Activated CD8-positive, alpha-beta T cell treated with anti-CD3 and anti-CD28 coated beads for 36 hours (primary cell): ENCODE measurements at regions not wholly inside any gene's neighbourhood (a gene's known extent, or its start where the extent isn't known, plus 50 kb on each side); places are given as distances from the start of the nearest gene placed in this dataset.

Source experiments
- ATAC-seq: fragments of 200-7000 bp; cut with Tn5 transposase; one replicate; pipeline ENCODE4 v1.10.0; 2021; ENCODE audit warnings: mild to moderate bottlenecking, moderate library complexity
- CTCF ChIA-PET: fragments of 350-600 bp; sonication (Branson Sonifier 250); formaldehyde crosslinking; loops from one replicate; lab custom pipeline; 2021; ENCODE audit warnings: antibody characterized with exemption; lab: Charles Lee
- POLR2A ChIA-PET: fragments of 350-600 bp; sonication (Branson Sonifier 250); formaldehyde crosslinking; loops from one replicate; lab custom pipeline; 2021; ENCODE audit warnings: antibody characterized with exemption; lab: Charles Lee
- DNase-seq: peaks from one replicate; pipeline ENCODE4 v3.0.0-alpha.2; 2020
- H3K27ac Mint-ChIP-seq: one replicate; pipeline ENCODE4 v1.8.0; 2021; ENCODE audit warnings: mild to moderate bottlenecking, mixed read lengths
- H3K27me3 Mint-ChIP-seq: one replicate; pipeline ENCODE4 v1.8.0; 2021; ENCODE audit warnings: mixed read lengths
- H3K36me3 Mint-ChIP-seq: one replicate; pipeline ENCODE4 v1.8.0; 2021; ENCODE audit warnings: low read depth, mixed read lengths
- H3K4me1 Mint-ChIP-seq: one replicate; pipeline ENCODE4 v1.8.0; 2021; ENCODE audit warnings: low read depth, mixed read lengths
- H3K4me3 Mint-ChIP-seq: one replicate; pipeline ENCODE4 v1.8.0; 2021; ENCODE audit warnings: mild to moderate bottlenecking, moderate library complexity, mixed read lengths
- H3K9me3 Mint-ChIP-seq: one replicate; pipeline ENCODE4 v1.8.0; 2021; ENCODE audit warnings: mixed read lengths
- CTCF ChIP-seq: fragments of 200-600 bp; IDR thresholded peaks from one replicate; pipeline ENCODE4 v1.8.0; 2022; ENCODE audit warnings: antibody characterized with exemption, mild to moderate bottlenecking
- intact Hi-C: fragments of 100-400 bp; cut with micrococcal nuclease; formaldehyde crosslinking; loops from one replicate; pipeline ENCODE4 v1.10.0; 2022

- no peaks in the 10 kb centered on the region for H3K27me3 Mint-ChIP-seq
- H3K27ac Mint-ChIP-seq: no peak overlapping the region
- DNase-seq: no peak
- ATAC-seq: no peak
- POLR2A ChIA-PET: no interaction called here
- H3K9me3 Mint-ChIP-seq: no peaks in the 10 kb centered on the region
- no peak overlapping the region for H3K4me3 Mint-ChIP-seq
- no peak for TF ChIP-seq CTCF
- H3K4me1 Mint-ChIP-seq: no peaks in the 10 kb centered on the region
- CTCF ChIA-PET: no interaction called here
- no peaks in the 10 kb centered on the region for H3K36me3 Mint-ChIP-seq
- intact Hi-C loops: no loop called here
These were observed 74.9 kb upstream of the RFX3 start for GRCh38 chr9:3600672-3601071.

GRCh38 chr9:3597792-3598191 is 72.0 kb upstream of the RFX3 start:
- Mint-ChIP-seq H3K4me3 (no peak overlapping the region), H3K27me3 (no peaks in the 10 kb centered on the region), H3K4me1 (no peaks in the 10 kb centered on the region), H3K27ac (no peak overlapping the region), H3K9me3 (no peaks in the 10 kb centered on the region), H3K36me3 (no peaks in the 10 kb centered on the region)
- ChIA-PET POLR2A (no interaction called here), CTCF (no interaction called here)
- no peak for TF ChIP-seq CTCF
- intact Hi-C loops: no loop called here
- ATAC-seq (no peak), DNase-seq (no peak)

- Mint-ChIP-seq H3K36me3 (peaks cover 18% of the 10 kb centered on the region), H3K27me3 (no peaks in the 10 kb centered on the region), H3K27ac (no peak overlapping the region), H3K4me1 (peaks cover 2% of the 10 kb centered on the region), H3K4me3 (no peak overlapping the region), H3K9me3 (peaks cover 46% of the 10 kb centered on the region)
- ChIA-PET POLR2A (no interaction called here), CTCF (no interaction called here)
- ATAC-seq (no peak), DNase-seq (no peak)
- intact Hi-C loops: no loop called here
- TF ChIP-seq CTCF: no peak
These were observed 60.3 kb upstream of the RFX3 start for GRCh38 chr9:3586066-3586465.

GRCh38 chr9:3585606-3586005 is 59.8 kb upstream of the RFX3 start:
- DNase-seq: no peak
- no peak overlapping the region for H3K27ac Mint-ChIP-seq
- no peak for TF ChIP-seq CTCF
- H3K9me3 Mint-ChIP-seq: peaks cover 46% of the 10 kb centered on the region
- no peaks in the 10 kb centered on the region for H3K27me3 Mint-ChIP-seq
- H3K4me3 Mint-ChIP-seq: no peak overlapping the region
- H3K36me3 Mint-ChIP-seq: peaks cover 19% of the 10 kb centered on the region
- no peak for ATAC-seq
- ChIA-PET POLR2A (no interaction called here), CTCF (no interaction called here)
- intact Hi-C loops: no loop called here
- H3K4me1 Mint-ChIP-seq: peaks cover 2% of the 10 kb centered on the region

GRCh38 chr9:3578786-3579185 is 53.0 kb upstream of the RFX3 start:
- intact Hi-C loops: loop anchor here (5.0 kb wide), 1 partner anchor 51 kb away; the partner anchor contains the start of gene RFX3
- peak; percentile 61 for ATAC-seq
- peaks cover 40% of the 10 kb centered on the region for H3K9me3 Mint-ChIP-seq
- no peak for TF ChIP-seq CTCF
- H3K4me3 Mint-ChIP-seq: no peak overlapping the region
- peaks cover 23% of the 10 kb centered on the region for H3K36me3 Mint-ChIP-seq
- no peaks in the 10 kb centered on the region for H3K27me3 Mint-ChIP-seq
- CTCF ChIA-PET: no interaction called here
- peaks cover 7% of the 10 kb centered on the region for H3K4me1 Mint-ChIP-seq
- POLR2A ChIA-PET: no interaction called here
- H3K27ac Mint-ChIP-seq: peak overlapping the region; percentile 50
- peak; percentile 5 for DNase-seq
